Large intestine (tissue), 3 donors: ENCODE measurements at regions not wholly inside any gene's neighbourhood (a gene's known extent, or its start where the extent isn't known, plus 50 kb on each side); places are given as distances from the start of the nearest gene placed in this dataset.
"Not testable (repeated sequence)": the region's sequence is repeated elsewhere in the genome, so short reads cannot be mapped to it uniquely, and the experiment has no call there.

ENCODE experiments used
- DNase-seq, 2 donors: peaks; one replicate each; pipeline versions ENCODE4 v3.0.0 to v3.0.0-alpha.2; 2013
- H3K27ac ChIP-seq: one replicate; pipeline ENCODE4 v1.5.1; 2013; ENCODE audit warnings: low read length
- H3K27me3 ChIP-seq: 2 replicates; pipeline ENCODE4 v1.6.1; 2013; ENCODE audit warnings: low read length; ENCODE audit not compliant: control insufficient read depth, insufficient read depth
- H3K36me3 ChIP-seq: 2 replicates; pipeline ENCODE4 v1.6.1; 2013; ENCODE audit warnings: low read length; ENCODE audit not compliant: control insufficient read depth, insufficient read depth
- H3K4me1 ChIP-seq: one replicate; pipeline ENCODE4 v1.6.1; 2013; ENCODE audit warnings: low read length; ENCODE audit not compliant: control insufficient read depth, insufficient read depth
- H3K4me3 ChIP-seq: one replicate; pipeline ENCODE4 v1.5.1; 2013; ENCODE audit warnings: low read length
- H3K9me3 ChIP-seq: one replicate; pipeline ENCODE4 v1.6.1; 2013; ENCODE audit warnings: mild to moderate bottlenecking, low read depth, low read length, moderate library complexity; ENCODE audit not compliant: control insufficient read depth
- WGBS: methylation state at CpG from one replicate; pipeline ENCODE4 v1.1.5; 2013; ENCODE audit warnings: low lambda C conversion rate; ENCODE audit not compliant: insufficient coverage; 5-methylcytosine and 5-hydroxymethylcytosine counted together

GRCh38 chr7:67466109-67466508 is 469.5 kb downstream of the TYW1 start:
- no peak for DNase-seq
- H3K27ac ChIP-seq: no peak overlapping the region
- peaks cover 2% of the 10 kb centered on the region for H3K9me3 ChIP-seq
- H3K36me3 ChIP-seq: no peaks in the 10 kb centered on the region
- H3K4me1 ChIP-seq: no peaks in the 10 kb centered on the region
- H3K27me3 ChIP-seq: no peaks in the 10 kb centered on the region
- H3K4me3 ChIP-seq: no peak overlapping the region
- no CpG with 5 or more reads among the region's 2 CpGs for WGBS

GRCh38 chr7:67470256-67470751 is 473.7 kb downstream of the TYW1 start:
- no peaks in the 10 kb centered on the region for H3K4me1 ChIP-seq
- peaks cover 2% of the 10 kb centered on the region for H3K9me3 ChIP-seq
- no peak overlapping the region for H3K4me3 ChIP-seq
- DNase-seq: no peak
- no peaks in the 10 kb centered on the region for H3K36me3 ChIP-seq
- no CpG with 5 or more reads among the region's 6 CpGs for WGBS
- no peaks in the 10 kb centered on the region for H3K27me3 ChIP-seq
- no peak overlapping the region for H3K27ac ChIP-seq

- 100% methylated on average over 1 of the region's 1 CpG for WGBS
- DNase-seq: no peak
- no peaks in the 10 kb centered on the region for H3K9me3 ChIP-seq
- H3K4me3 ChIP-seq: no peak overlapping the region
- no peak overlapping the region for H3K27ac ChIP-seq
- H3K36me3 ChIP-seq: no peaks in the 10 kb centered on the region
- H3K4me1 ChIP-seq: no peaks in the 10 kb centered on the region
- H3K27me3 ChIP-seq: no peaks in the 10 kb centered on the region
Observed at GRCh38 chr7:67475293-67475692, 478.7 kb downstream of the TYW1 start.

- H3K27ac ChIP-seq: no peak overlapping the region
- H3K9me3 ChIP-seq: no peaks in the 10 kb centered on the region
- no peaks in the 10 kb centered on the region for H3K36me3 ChIP-seq
- WGBS: 80% methylated on average over 1 of the region's 6 CpGs
- no peak overlapping the region for H3K4me3 ChIP-seq
- DNase-seq: no peak
- no peaks in the 10 kb centered on the region for H3K27me3 ChIP-seq
- no peaks in the 10 kb centered on the region for H3K4me1 ChIP-seq
Observed at GRCh38 chr7:67478066-67478465, 481.4 kb downstream of the TYW1 start.

GRCh38 chr7:67484244-67484751 is 487.7 kb downstream of the TYW1 start:
- WGBS: no CpG with 5 or more reads among the region's 13 CpGs
- Histone ChIP-seq H3K36me3 (no peaks in the 10 kb centered on the region), H3K4me1 (peaks cover 4% of the 10 kb centered on the region), H3K9me3 (no peaks in the 10 kb centered on the region), H3K27ac (no peak overlapping the region), H3K27me3 (no peaks in the 10 kb centered on the region), H3K4me3 (no peak overlapping the region)
- peak; percentile 49 to 53 for DNase-seq

GRCh38 chr7:67486401-67486800 is 489.8 kb downstream of the TYW1 start:
- Histone ChIP-seq H3K27ac (no peak overlapping the region), H3K9me3 (no peaks in the 10 kb centered on the region), H3K4me3 (no peak overlapping the region), H3K4me1 (peaks cover 4% of the 10 kb centered on the region), H3K27me3 (no peaks in the 10 kb centered on the region), H3K36me3 (no peaks in the 10 kb centered on the region)
- no peak for DNase-seq
- WGBS: 73% methylated on average over 2 of the region's 3 CpGs

- Histone ChIP-seq H3K36me3 (no peaks in the 10 kb centered on the region), H3K9me3 (no peaks in the 10 kb centered on the region), H3K4me1 (peaks cover 4% of the 10 kb centered on the region), H3K27ac (no peak overlapping the region), H3K27me3 (no peaks in the 10 kb centered on the region), H3K4me3 (no peak overlapping the region)
- no CpG with 5 or more reads among the region's 7 CpGs for WGBS
- DNase-seq: no peak
Observed at GRCh38 chr7:67487316-67487715, 490.7 kb downstream of the TYW1 start.

- Histone ChIP-seq H3K27ac (no peak overlapping the region), H3K4me1 (no peaks in the 10 kb centered on the region), H3K27me3 (no peaks in the 10 kb centered on the region), H3K4me3 (no peak overlapping the region), H3K36me3 (no peaks in the 10 kb centered on the region), H3K9me3 (no peaks in the 10 kb centered on the region)
- WGBS: 100% methylated on average over 2 of the region's 5 CpGs
- no peak for DNase-seq
Observed at GRCh38 chr7:67489881-67490280, 493.2 kb downstream of the TYW1 start.

- no peaks in the 10 kb centered on the region for H3K9me3 ChIP-seq
- no peaks in the 10 kb centered on the region for H3K36me3 ChIP-seq
- no peaks in the 10 kb centered on the region for H3K27me3 ChIP-seq
- no CpG with 5 or more reads among the region's 8 CpGs for WGBS
- no peaks in the 10 kb centered on the region for H3K4me1 ChIP-seq
- no peak overlapping the region for H3K4me3 ChIP-seq
- no peak overlapping the region for H3K27ac ChIP-seq
- DNase-seq: no peak
Observed at GRCh38 chr7:67493366-67493765, 496.7 kb downstream of the TYW1 start.

GRCh38 chr7:67496589-67496988 is 500.0 kb downstream of the TYW1 start:
- Histone ChIP-seq H3K4me1 (no peaks in the 10 kb centered on the region), H3K36me3 (no peaks in the 10 kb centered on the region), H3K27ac (no peak overlapping the region), H3K9me3 (no peaks in the 10 kb centered on the region), H3K4me3 (no peak overlapping the region), H3K27me3 (no peaks in the 10 kb centered on the region)
- no peak for DNase-seq
- WGBS: no CpG with 5 or more reads among the region's 7 CpGs

- H3K27ac ChIP-seq, H3K36me3 ChIP-seq, H3K9me3 ChIP-seq, H3K4me1 ChIP-seq, DNase-seq, H3K4me3 ChIP-seq, H3K27me3 ChIP-seq: not testable (repeated sequence)
- WGBS: no CpG with 5 or more reads among the region's 3 CpGs
Observed at GRCh38 chr7:67497914-67498313, 501.3 kb downstream of the TYW1 start.
